ENCODE measurements at regions not wholly inside any gene's neighbourhood (a gene's known extent, or its start where the extent isn't known, plus 50 kb on each side); places are given as distances from the start of the nearest gene placed in this dataset.

GRCh38 chr2:217466104-217466503 is 536.7 kb downstream of the TNS1 start:
- no peak overlapping the region for H3K27ac ChIP-seq
- H3K4me3 ChIP-seq (ENCODE audit: low read depth in 1 of 2, low read length in 1 of 2): no peak overlapping the region
- H3K4me1 ChIP-seq (ENCODE audit: control insufficient read depth in 1 of 2, insufficient read depth in 1 of 2, low read depth in 1 of 2, low read length in 1 of 2): no peaks in the 10 kb centered on the region
- TF ChIP-seq CTCF (IDR thresholded peaks at IDR 0.05): no peak
- no peaks in the 10 kb centered on the region for H3K27me3 ChIP-seq
- no peaks in the 10 kb centered on the region for H3K9me3 ChIP-seq
- no peaks in the 10 kb centered on the region for H3K36me3 ChIP-seq

- no peak for TF ChIP-seq CTCF (IDR thresholded peaks at IDR 0.05)
- no peak overlapping the region for H3K27ac ChIP-seq
These were observed 537.7 kb downstream of the TNS1 start for GRCh38 chr2:217465100-217465499.

GRCh38 chr2:217463402-217464075 is 539.3 kb downstream of the TNS1 start:
- no peaks in the 10 kb centered on the region for H3K4me1 ChIP-seq (ENCODE audit: control insufficient read depth in 1 of 2, insufficient read depth in 1 of 2, low read depth in 1 of 2, low read length in 1 of 2)
- no peak for TF ChIP-seq CTCF (IDR thresholded peaks at IDR 0.05)
- no peak overlapping the region for H3K4me3 ChIP-seq (ENCODE audit: low read depth in 1 of 2, low read length in 1 of 2)
- no peaks in the 10 kb centered on the region for H3K9me3 ChIP-seq
- no peak overlapping the region for H3K27ac ChIP-seq
- H3K36me3 ChIP-seq: no peaks in the 10 kb centered on the region
- H3K27me3 ChIP-seq: no peaks in the 10 kb centered on the region

More at GRCh38 chr2:217465100-217465499, 537.7 kb downstream of the TNS1 start:
- H3K27me3 ChIP-seq: no peaks in the 10 kb centered on the region
- H3K9me3 ChIP-seq: no peaks in the 10 kb centered on the region
- H3K4me3 ChIP-seq (ENCODE audit: low read depth in 1 of 2, low read length in 1 of 2): no peak overlapping the region
- no peaks in the 10 kb centered on the region for H3K4me1 ChIP-seq (ENCODE audit: control insufficient read depth in 1 of 2, insufficient read depth in 1 of 2, low read depth in 1 of 2, low read length in 1 of 2)
- H3K36me3 ChIP-seq: no peaks in the 10 kb centered on the region

- Histone ChIP-seq H3K9me3 (no peaks in the 10 kb centered on the region), H3K36me3 (no peaks in the 10 kb centered on the region), H3K27ac (no peak overlapping the region), H3K4me1 (ENCODE audit: control insufficient read depth in 1 of 2, insufficient read depth in 1 of 2, low read depth in 1 of 2, low read length in 1 of 2) (no peaks in the 10 kb centered on the region), H3K4me3 (ENCODE audit: low read depth in 1 of 2, low read length in 1 of 2) (no peak overlapping the region), H3K27me3 (no peaks in the 10 kb centered on the region)
- TF ChIP-seq CTCF (IDR thresholded peaks at IDR 0.05): no peak
These were observed 540.7 kb downstream of the TNS1 start for GRCh38 chr2:217462121-217462520.

- TF ChIP-seq CTCF (IDR thresholded peaks at IDR 0.05): no peak
- Histone ChIP-seq H3K36me3 (no peaks in the 10 kb centered on the region), H3K4me1 (ENCODE audit: control insufficient read depth in 1 of 2, insufficient read depth in 1 of 2, low read depth in 1 of 2, low read length in 1 of 2) (no peaks in the 10 kb centered on the region), H3K27ac (no peak overlapping the region), H3K9me3 (no peaks in the 10 kb centered on the region), H3K27me3 (no peaks in the 10 kb centered on the region), H3K4me3 (ENCODE audit: low read depth in 1 of 2, low read length in 1 of 2) (no peak overlapping the region)
These were observed 541.1 kb downstream of the TNS1 start for GRCh38 chr2:217461674-217462073.

All from neutrophil (primary cell).